ENCODE measurements at regions not wholly inside any gene's neighbourhood (a gene's known extent, or its start where the extent isn't known, plus 50 kb on each side); places are given as distances from the start of the nearest gene placed in this dataset.

- Histone ChIP-seq H3K27me3 (replicated peaks) (no peaks in the 10 kb centered on the region), H3K36me3 (replicated peaks) (no peaks in the 10 kb centered on the region), H3K27ac (peak overlapping the region; percentile 72), H3K4me3 (ENCODE audit: low read depth, low read length) (no peak overlapping the region)
- TF ChIP-seq CTCF (IDR thresholded peaks at IDR 0.05; ENCODE audit: low read depth, low read length, missing control alignments) = no peak
- DNase-seq = peak; percentile 95
- in situ Hi-C loops (cut with HindIII; ENCODE audit: low pct_ligation_motif_present, low sequenced_read_pairs) = no loop called here
Observed at GRCh38 chr5:103849934-103850333, 287.3 kb upstream of the NUDT12 start.

- Histone ChIP-seq H3K27me3 (replicated peaks) (no peaks in the 10 kb centered on the region), H3K4me3 (ENCODE audit: low read depth, low read length) (no peak overlapping the region), H3K36me3 (replicated peaks) (no peaks in the 10 kb centered on the region), H3K27ac (peak overlapping the region; percentile 33)
- in situ Hi-C loops (cut with HindIII; ENCODE audit: low pct_ligation_motif_present, low sequenced_read_pairs) = no loop called here
- peak; percentile 46 for DNase-seq
- TF ChIP-seq CTCF (IDR thresholded peaks at IDR 0.05; ENCODE audit: low read depth, low read length, missing control alignments) = no peak
Observed at GRCh38 chr5:103847060-103847459, 284.5 kb upstream of the NUDT12 start.

GRCh38 chr5:103842936-103843335, 280.3 kb upstream of the NUDT12 start:
- no peaks in the 10 kb centered on the region for H3K27me3 ChIP-seq (replicated peaks)
- TF ChIP-seq CTCF (IDR thresholded peaks at IDR 0.05; ENCODE audit: low read depth, low read length, missing control alignments) = no peak
- no peak for DNase-seq
- no peak overlapping the region for H3K27ac ChIP-seq
- no peaks in the 10 kb centered on the region for H3K36me3 ChIP-seq (replicated peaks)
- in situ Hi-C loops (cut with HindIII; ENCODE audit: low pct_ligation_motif_present, low sequenced_read_pairs) = no loop called here
- no peak overlapping the region for H3K4me3 ChIP-seq (ENCODE audit: low read depth, low read length)

- H3K27me3 ChIP-seq (replicated peaks) = no peaks in the 10 kb centered on the region
- no peak overlapping the region for H3K4me3 ChIP-seq (ENCODE audit: low read depth, low read length)
- DNase-seq = no peak
- in situ Hi-C loops (cut with HindIII; ENCODE audit: low pct_ligation_motif_present, low sequenced_read_pairs) = no loop called here
- H3K36me3 ChIP-seq (replicated peaks) = no peaks in the 10 kb centered on the region
- no peak overlapping the region for H3K27ac ChIP-seq
- no peak for TF ChIP-seq CTCF (IDR thresholded peaks at IDR 0.05; ENCODE audit: low read depth, low read length, missing control alignments)
Observed at GRCh38 chr5:103840600-103840999, 278.0 kb upstream of the NUDT12 start.

GRCh38 chr5:103834216-103834615, 271.6 kb upstream of the NUDT12 start:
- no peak for DNase-seq
- Histone ChIP-seq H3K4me3 (ENCODE audit: low read depth, low read length) (no peak overlapping the region), H3K27ac (no peak overlapping the region), H3K27me3 (replicated peaks) (no peaks in the 10 kb centered on the region), H3K36me3 (replicated peaks) (no peaks in the 10 kb centered on the region)
- in situ Hi-C loops (cut with HindIII; ENCODE audit: low pct_ligation_motif_present, low sequenced_read_pairs) = no loop called here
- TF ChIP-seq CTCF (IDR thresholded peaks at IDR 0.05; ENCODE audit: low read depth, low read length, missing control alignments) = no peak

- TF ChIP-seq CTCF (IDR thresholded peaks at IDR 0.05; ENCODE audit: low read depth, low read length, missing control alignments) = peak; percentile 64
- no peaks in the 10 kb centered on the region for H3K27me3 ChIP-seq (replicated peaks)
- H3K4me3 ChIP-seq (ENCODE audit: low read depth, low read length) = no peak overlapping the region
- H3K36me3 ChIP-seq (replicated peaks) = no peaks in the 10 kb centered on the region
- in situ Hi-C loops (cut with HindIII; ENCODE audit: low pct_ligation_motif_present, low sequenced_read_pairs) = no loop called here
- no peak overlapping the region for H3K27ac ChIP-seq
- no peak for DNase-seq
Observed at GRCh38 chr5:103829585-103829984, 267.0 kb upstream of the NUDT12 start.
